ENCODE measurements at regions not wholly inside any gene's neighbourhood (a gene's known extent, or its start where the extent isn't known, plus 50 kb on each side); places are given as distances from the start of the nearest gene placed in this dataset.

DNA sequence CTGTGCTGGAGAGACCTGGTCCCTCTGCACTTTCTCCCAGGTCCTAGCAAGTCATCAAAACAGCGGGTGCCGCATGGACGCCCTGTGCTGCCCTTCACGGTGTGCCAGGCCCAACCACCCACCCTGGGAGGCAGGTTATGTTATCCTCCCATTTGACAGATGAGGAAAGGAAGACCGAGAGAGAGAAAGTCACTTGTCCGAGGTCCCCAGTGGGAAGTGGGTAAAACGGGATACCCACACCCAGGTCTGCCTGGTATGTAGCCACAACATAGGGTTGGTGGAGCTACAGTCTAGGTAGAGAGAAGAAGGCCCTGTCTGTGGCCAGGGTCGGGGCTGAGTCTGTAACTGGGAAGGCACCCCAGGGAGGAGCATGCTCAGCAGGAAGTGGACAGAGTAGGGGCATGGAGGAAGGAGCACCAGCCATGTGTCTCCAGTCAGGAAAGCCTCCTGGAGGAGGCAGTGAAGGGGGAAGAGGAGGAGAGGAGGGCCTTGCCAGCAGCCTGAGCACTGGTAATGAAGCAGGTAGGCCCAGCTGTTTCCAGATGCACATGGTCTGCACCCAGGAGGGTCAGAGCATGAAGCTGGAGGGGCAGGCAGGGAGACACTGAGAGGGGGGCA lies 98.4 kb downstream of the ZFP36L2 start:
- no peak for TF ChIP-seq POLR2AphosphoS5 (IDR thresholded peaks at IDR 0.05; ENCODE audit: insufficient read depth, low read depth, low read length)
- no peak for TF ChIP-seq MAX (IDR thresholded peaks at IDR 0.05; ENCODE audit: insufficient read depth, insufficient read length)
- no peak for TF ChIP-seq FOS (IDR thresholded peaks at IDR 0.05; ENCODE audit: borderline replicate concordance, insufficient read depth, low read length)
- TF ChIP-seq, protein P1, sequence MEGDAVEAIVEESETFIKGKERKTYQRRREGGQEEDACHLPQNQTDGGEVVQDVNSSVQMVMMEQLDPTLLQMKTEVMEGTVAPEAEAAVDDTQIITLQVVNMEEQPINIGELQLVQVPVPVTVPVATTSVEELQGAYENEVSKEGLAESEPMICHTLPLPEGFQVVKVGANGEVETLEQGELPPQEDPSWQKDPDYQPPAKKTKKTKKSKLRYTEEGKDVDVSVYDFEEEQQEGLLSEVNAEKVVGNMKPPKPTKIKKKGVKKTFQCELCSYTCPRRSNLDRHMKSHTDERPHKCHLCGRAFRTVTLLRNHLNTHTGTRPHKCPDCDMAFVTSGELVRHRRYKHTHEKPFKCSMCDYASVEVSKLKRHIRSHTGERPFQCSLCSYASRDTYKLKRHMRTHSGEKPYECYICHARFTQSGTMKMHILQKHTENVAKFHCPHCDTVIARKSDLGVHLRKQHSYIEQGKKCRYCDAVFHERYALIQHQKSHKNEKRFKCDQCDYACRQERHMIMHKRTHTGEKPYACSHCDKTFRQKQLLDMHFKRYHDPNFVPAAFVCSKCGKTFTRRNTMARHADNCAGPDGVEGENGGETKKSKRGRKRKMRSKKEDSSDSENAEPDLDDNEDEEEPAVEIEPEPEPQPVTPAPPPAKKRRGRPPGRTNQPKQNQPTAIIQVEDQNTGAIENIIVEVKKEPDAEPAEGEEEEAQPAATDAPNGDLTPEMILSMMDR (IDR thresholded peaks at IDR 0.05; ENCODE audit: extremely low read depth in 1 of 2, insufficient read depth in 1 of 2, low read depth in 1 of 2, low read length in 2 of 2) = no peak
- TF ChIP-seq MYC (IDR thresholded peaks at IDR 0.05; ENCODE audit: low read depth, low read length) = no peak
- no peak for TF ChIP-seq EZH2 (IDR thresholded peaks at IDR 0.05; ENCODE audit: borderline replicate concordance, low read depth, low read length, severe bottlenecking)
- TF ChIP-seq POLR2A (IDR thresholded peaks at IDR 0.05; ENCODE audit: low read depth, low read length) = no peak
- no TSS peak for BruUV-seq (replicated peaks)
- dilution Hi-C loops (cut with MboI; ENCODE audit: extremely low pct_ligation_motif_present, low sequenced_read_pairs) = no loop called here
- intact Hi-C loops (cut with micrococcal nuclease) = loop anchor here (1.0 kb wide), 1 partner anchor 53 kb away; no protein-coding TSS in a partner anchor
- Histone ChIP-seq H4K20me1 (replicated peaks; ENCODE audit: control insufficient read depth, extremely low read depth, insufficient read depth, low read length) (no peaks in the 10 kb centered on the region), H3K9me3 (replicated peaks; ENCODE audit: control insufficient read depth, insufficient read depth, low read length) (no peaks in the 10 kb centered on the region), H3K4me3 (replicated peaks in 1 of 3; ENCODE audit: insufficient read depth in 1 of 3, low read depth in 1 of 3, low read length in 3 of 3) (no peak overlapping the region), H3K27me3 (ENCODE audit: control insufficient read depth in 2 of 2, insufficient read depth in 2 of 2, low read length in 2 of 2) (no peaks in the 10 kb centered on the region), H2AFZ (ENCODE audit: low read depth, low read length) (no peak overlapping the region), H3K27ac (ENCODE audit: insufficient read depth, low read depth, low read length) (no peak overlapping the region), H3K9ac (replicated peaks; ENCODE audit: extremely low read depth, insufficient read depth, low read length) (no peak overlapping the region), H3K4me1 (ENCODE audit: control insufficient read depth, extremely low read depth, insufficient read depth, low read length) (peaks cover 13% of the 10 kb centered on the region), H3K4me2 (ENCODE audit: insufficient read depth, low read length) (no peak overlapping the region), H3K79me2 (ENCODE audit: control insufficient read depth, insufficient read depth, low read length) (no peaks in the 10 kb centered on the region), H3K36me3 (ENCODE audit: control insufficient read depth in 2 of 2, extremely low read depth in 1 of 2, insufficient read depth in 2 of 2, low read length in 2 of 2) (no peaks in the 10 kb centered on the region), H3K9me1 (replicated peaks; ENCODE audit: control insufficient read depth, extremely low read depth, insufficient read depth, low read length) (no peaks in the 10 kb centered on the region)
- CTCF ChIA-PET = interaction anchor here (0.9 to 2.8 kb wide), 9 partner anchors 11 to 357 kb away, joined by 3 to 19 read pairs (median 5); partner anchors contain the start of gene ZFP36L2
- DNase-seq (ENCODE audit: low read depth, low spot score) = no peak
- FAIRE-seq = no peak
- POLR2A ChIA-PET = interaction anchor here (1.3 kb wide), 1 partner anchor 81 kb away, joined by 4 read pairs; no protein-coding TSS in a partner anchor

Data from endothelial cell of umbilical vein (primary cell).